ENCODE measurements at regions not wholly inside any gene's neighbourhood (a gene's known extent, or its start where the extent isn't known, plus 50 kb on each side); places are given as distances from the start of the nearest gene placed in this dataset.

GRCh38 chr3:7800006-7800780 is 701.4 kb upstream of the LMCD1 start:
- TF ChIP-seq EZH2phosphoT487 (IDR thresholded peaks at IDR 0.05; ENCODE audit: borderline replicate concordance, low read depth, low read length), result no peak
- TF ChIP-seq, protein P1, sequence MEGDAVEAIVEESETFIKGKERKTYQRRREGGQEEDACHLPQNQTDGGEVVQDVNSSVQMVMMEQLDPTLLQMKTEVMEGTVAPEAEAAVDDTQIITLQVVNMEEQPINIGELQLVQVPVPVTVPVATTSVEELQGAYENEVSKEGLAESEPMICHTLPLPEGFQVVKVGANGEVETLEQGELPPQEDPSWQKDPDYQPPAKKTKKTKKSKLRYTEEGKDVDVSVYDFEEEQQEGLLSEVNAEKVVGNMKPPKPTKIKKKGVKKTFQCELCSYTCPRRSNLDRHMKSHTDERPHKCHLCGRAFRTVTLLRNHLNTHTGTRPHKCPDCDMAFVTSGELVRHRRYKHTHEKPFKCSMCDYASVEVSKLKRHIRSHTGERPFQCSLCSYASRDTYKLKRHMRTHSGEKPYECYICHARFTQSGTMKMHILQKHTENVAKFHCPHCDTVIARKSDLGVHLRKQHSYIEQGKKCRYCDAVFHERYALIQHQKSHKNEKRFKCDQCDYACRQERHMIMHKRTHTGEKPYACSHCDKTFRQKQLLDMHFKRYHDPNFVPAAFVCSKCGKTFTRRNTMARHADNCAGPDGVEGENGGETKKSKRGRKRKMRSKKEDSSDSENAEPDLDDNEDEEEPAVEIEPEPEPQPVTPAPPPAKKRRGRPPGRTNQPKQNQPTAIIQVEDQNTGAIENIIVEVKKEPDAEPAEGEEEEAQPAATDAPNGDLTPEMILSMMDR (conservative IDR thresholded peaks at IDR 0.05; ENCODE audit: low read length), result peak; percentile 51

Data from OCI-LY7 (cell line).